HG03039 (cell line): ENCODE measurements at regions not wholly inside any gene's neighbourhood (a gene's known extent, or its start where the extent isn't known, plus 50 kb on each side); places are given as distances from the start of the nearest gene placed in this dataset.

Experiments used
- ATAC-seq: cut with Tn5 transposase; IDR thresholded peaks from one replicate; pipeline ENCODE4 v1.9.1; 2021; ENCODE audit warnings: mild to moderate bottlenecking, moderate library complexity; ENCODE audit not compliant: unreplicated experiment

DNA sequence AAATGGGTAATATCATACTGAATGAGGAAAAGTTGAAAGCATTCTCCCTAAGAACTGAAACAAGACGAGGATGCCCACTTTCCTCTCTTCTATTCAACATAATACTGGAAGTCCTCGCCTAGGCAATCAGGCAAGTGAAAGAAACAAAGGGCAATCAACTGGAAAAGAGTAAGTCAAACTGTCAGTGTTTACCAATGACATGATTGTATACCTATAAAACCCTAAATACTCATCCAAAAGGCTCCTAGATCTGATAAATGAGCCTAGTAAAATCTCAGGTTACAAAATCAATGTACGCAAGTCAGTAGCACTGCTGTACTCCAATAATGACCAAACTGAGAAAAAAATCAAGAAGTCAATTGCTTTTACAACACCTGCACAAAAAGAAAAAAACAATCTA, 575.8 kb upstream of the PRMT6 start:
- no peak for ATAC-seq

- no peak for ATAC-seq
These were observed 563.6 kb upstream of the PRMT6 start for GRCh38 chr1:106492880-106493279.

- no peak for ATAC-seq
These were observed 561.8 kb upstream of the PRMT6 start for GRCh38 chr1:106494646-106495045.

GRCh38 chr1:106498238-106498637, 558.2 kb upstream of the PRMT6 start:
- ATAC-seq, result no peak

- no peak for ATAC-seq
These were observed 553.8 kb upstream of the PRMT6 start for GRCh38 chr1:106502659-106503058.

DNA sequence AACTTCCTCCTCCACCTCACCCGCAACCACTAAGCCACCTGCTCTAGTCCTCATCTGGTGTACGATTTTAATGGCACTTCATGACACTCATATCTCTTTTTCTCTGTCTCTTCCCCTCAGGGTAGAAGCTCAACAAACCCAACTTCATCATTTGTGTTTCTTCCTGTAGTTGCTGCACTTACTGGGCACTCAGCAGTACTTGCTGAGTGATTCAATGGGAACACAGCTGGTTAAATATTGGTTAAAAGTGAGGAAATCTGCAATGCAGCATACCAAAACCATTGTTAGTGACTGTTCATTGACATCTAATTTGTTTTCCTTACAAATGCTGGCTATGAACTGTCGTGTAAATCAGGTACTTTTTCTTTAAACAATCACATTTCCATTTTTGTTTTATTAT, 541.1 kb upstream of the PRMT6 start:
- ATAC-seq, result no peak

DNA sequence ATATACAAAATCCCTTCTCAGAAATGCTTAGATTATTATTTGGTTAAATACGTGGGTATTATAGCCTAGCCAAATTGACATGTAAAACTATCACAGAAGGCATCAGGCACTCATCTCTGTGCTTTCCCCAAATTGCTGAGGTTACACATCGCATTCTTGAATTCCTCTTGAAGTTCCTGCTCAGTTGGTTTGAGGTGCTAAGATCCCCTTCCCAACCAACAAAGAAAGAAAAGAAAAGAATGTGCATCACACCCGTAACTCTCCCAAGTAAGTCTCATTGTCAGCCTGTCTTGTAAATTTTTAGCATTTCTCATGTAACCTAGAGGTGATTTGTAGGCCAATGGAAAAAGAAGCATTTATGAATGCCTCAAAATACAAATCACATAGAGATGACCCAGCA, 539.2 kb upstream of the PRMT6 start:
- no peak for ATAC-seq

DNA sequence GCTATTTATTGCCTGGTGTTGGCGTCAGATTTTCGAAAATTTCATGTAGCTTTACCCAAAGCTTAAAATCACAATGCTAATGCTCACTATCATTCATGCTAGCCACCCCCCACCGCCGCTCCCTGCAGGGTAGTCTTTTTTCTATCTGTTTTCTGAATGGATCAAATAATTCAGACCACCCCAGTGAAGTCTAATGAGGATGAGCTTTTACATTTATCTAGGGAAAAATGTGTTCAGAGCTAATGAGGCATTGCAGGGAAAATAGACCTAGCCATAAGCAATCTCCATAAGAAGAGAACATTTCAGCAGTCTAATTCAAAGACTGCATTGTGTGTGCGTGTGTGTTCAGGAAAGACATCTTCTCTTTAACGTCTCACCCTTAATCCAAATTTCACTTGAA, 533.0 kb upstream of the PRMT6 start:
- no peak for ATAC-seq

GRCh38 chr1:106524631-106525030, 531.8 kb upstream of the PRMT6 start:
- no peak for ATAC-seq

DNA sequence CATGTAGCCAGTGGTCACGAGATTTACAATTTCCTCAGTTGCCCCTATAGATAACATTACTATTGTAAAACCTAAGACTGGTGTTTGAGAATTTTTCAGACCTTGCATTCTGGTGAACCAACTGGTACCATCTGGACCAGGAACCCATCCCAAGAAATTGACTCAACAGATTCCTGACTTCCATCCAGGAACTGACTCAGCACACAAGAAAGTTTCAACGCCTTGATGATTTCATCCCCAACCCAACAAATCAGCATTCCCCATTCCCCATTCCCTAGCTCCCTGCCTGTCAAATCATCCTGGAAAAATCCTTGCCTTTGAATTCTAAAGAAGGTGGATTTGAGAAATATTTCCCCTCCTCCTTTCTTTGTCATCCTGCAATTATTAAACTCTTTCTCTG, 529.8 kb upstream of the PRMT6 start:
- no peak for ATAC-seq

DNA sequence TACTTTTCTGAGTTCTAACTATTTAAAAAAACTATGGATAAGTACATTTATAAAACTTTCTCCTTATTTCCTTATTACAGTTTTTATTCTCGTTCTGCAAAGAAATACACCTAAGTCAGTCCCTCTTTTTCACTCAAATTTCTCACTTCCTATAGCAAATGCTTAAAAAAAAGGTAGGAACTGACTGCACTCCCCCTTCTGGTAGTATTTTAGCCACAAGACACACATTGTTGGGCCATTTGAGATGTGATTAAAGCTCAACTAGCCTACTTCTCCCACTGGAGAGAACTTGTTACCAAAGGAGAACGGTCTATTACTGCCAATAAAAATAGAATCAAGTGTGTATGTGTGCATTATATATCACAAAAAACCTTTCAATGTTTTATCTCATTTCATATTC, 521.9 kb upstream of the PRMT6 start:
- ATAC-seq, result no peak

DNA sequence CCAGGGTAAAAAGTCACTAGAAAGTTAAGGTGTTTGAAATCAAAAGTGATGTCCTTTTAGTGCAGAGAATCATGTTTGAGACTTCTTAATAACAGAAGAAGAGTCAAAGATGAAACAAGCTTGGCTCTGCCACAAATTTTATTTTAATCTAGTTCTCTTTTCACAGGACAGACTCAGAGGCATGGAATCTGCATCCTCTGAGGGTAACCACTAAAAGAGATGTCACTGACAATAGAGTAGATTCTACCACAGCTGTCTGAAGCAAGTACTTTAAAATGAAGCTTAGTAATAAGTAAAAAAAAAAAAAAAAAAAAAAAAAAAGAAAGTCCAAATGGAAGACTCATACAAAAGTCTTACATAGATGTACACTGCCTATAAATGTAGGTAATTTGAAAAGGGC, 519.7 kb upstream of the PRMT6 start:
- no peak for ATAC-seq

DNA sequence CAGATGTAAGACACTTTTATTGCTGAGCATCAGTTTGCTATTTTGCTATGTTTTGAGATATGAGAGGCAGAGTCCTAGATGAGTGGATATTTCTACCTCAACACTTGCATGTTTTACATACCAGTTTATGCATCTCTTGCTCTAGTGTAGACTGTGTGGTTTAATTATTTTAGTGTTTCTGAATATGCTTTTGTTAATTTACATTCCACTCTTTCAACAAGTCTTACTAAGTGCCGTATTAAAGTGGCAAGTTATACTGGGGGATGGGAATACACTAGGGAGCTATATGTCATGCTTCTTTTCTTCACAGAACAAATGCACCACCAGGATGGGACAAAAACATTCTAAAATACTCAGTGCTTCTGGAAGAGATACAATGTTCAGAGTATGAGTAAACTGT, 507.7 kb upstream of the PRMT6 start:
- no peak for ATAC-seq

GRCh38 chr1:106554294-106554693, 502.2 kb upstream of the PRMT6 start:
- no peak for ATAC-seq

GRCh38 chr1:106555571-106555970, 500.9 kb upstream of the PRMT6 start:
- ATAC-seq, result no peak

DNA sequence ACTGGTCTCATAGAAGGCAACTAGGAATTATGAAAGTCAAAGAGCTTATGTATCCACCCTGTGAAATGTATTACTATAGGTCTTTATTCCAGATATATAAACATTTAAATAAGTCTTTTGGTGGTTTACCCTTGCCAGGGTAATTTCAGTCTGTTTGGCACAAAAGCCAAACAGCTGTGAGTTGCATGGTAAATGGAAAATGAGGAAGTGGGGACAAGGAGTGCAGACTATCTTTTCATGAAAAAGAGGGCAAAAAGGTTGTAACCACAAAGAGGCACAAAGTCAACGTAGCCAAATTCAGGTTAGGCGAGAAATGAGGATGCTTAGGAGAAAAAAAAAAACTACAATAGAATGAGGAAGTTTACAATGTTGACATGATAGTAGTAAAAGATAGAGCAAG, 492.3 kb upstream of the PRMT6 start:
- ATAC-seq, result no peak

GRCh38 chr1:106568201-106568974, 488.1 kb upstream of the PRMT6 start:
- ATAC-seq, result no peak

- ATAC-seq, result no peak
These were observed 485.4 kb upstream of the PRMT6 start for GRCh38 chr1:106571109-106571508.

- ATAC-seq, result no peak
These were observed 472.4 kb upstream of the PRMT6 start for GRCh38 chr1:106584107-106584506.

DNA sequence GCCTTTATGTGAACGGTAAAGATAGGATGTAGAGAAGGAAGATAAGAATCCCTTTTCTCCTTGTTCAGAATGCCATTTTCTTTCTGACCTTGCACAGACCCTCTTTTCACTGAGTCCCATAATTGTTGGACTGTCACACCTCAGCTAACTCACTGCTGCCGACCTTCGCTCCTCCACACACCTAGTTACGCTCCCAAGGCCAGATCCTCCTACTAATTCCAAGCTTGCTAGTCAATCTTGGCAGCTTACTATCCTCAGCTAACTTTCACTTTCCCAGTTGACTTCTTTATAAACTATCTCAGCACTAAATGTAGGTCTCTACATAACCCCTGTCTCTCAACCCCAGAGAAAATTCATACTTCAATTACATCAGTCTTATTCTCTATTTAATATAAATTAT, 471.8 kb upstream of the PRMT6 start:
- ATAC-seq, result no peak

- ATAC-seq, result no peak
These were observed 455.8 kb upstream of the PRMT6 start for GRCh38 chr1:106600626-106601025.

GRCh38 chr1:106603616-106604015, 452.9 kb upstream of the PRMT6 start:
- no peak for ATAC-seq

- ATAC-seq, result no peak
These were observed 447.6 kb upstream of the PRMT6 start for GRCh38 chr1:106608841-106609240.
